Ammon's horn (tissue), 1 donor: ENCODE measurements at regions not wholly inside any gene's neighbourhood (a gene's known extent, or its start where the extent isn't known, plus 50 kb on each side); places are given as distances from the start of the nearest gene placed in this dataset.

Source experiments
- DNase-seq: peaks from one replicate; pipeline ENCODE4 v3.0.0-alpha.2; 2016; ENCODE audit warnings: low spot score

DNA sequence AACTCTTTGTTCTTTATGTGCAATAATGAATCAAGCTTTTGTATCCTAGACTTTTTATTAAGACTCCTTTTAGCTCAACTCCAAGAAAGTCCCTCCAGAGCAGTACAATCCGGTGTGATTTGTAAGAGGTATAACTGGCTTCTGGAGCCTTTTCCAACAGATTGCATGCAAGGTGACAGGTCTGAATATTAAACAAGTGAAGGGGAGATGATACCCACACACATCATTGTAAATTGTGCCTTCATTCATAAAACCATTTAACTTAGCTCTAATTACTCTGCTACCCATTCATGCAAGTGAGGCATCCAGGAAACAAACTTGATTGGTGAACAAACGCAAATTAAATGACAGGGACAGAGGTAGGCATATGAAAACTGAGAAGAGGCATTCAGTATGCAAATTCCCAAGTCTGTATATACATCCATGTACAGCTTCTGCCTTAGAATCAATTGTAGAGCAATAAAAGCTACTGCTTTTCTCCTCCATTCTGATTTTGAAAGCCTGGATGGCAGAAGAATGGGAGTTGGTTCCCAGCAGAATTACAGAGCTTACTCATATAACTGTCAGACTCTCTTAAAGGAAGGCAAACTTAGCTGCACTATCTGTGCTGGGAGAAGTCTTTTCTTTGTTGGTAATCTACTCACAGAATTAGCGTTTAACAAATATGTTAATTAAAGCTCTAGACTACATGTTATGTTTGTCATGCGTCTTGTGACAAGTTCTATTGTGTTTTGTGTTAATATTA lies 261.0 kb upstream of the CDH6 start:
- DNase-seq, result no peak

DNA sequence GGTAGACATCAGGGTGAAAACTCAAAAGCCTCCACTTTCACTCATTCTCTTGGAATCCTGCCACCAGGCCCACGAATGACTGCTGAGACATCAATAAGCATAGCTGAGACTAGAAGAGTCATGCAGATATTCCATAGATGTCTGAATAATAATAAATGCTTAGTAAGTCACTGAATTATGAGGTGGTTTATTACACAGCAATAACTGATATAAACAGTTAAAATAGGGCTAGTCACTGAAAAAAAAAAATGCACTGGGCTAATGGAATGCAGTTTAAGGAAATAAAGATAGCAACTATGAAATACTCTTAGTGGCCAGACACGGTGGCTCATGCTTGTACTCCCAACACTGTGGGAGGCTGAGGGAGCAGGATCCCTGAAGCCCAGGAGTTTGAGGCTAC lies 262.8 kb upstream of the CDH6 start:
- no peak for DNase-seq

DNA sequence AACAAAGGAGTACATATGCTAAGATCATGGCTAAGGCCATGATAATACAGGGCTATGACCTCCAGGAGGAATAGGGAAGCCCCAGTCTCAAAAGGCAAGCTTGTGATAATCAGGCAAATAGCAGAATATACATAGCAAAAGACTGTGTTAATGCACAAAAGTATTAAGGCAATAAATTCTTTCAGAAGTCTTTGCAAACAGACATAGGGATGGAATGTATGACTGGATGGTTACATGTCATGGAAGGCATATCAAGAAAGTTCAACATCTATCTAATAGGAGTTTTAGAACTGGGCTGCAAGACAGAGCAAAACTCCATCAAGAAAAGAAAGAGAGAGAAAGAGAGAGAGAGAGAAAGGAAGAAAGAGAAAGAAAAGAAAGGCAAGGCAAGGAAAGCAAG lies 264.5 kb upstream of the CDH6 start:
- DNase-seq, result no peak

DNA sequence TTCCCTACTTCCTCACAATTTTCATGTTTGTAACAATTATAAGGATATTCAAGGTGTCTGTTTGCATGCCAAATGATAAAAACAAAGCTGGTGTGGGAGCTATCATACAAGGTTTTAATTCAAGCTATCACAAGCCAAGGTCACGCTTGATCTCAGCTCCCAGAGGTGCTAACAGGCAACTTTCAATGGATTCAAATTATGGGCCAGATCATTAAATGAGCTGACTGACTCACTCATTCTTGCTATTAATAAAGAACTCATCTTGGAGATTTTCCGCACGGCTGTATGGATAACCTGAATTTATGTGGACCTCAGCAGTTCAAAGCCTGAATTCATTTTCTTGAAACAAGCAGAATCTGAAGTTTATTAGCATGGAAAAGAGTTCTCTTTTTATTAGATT lies 267.3 kb upstream of the CDH6 start:
- DNase-seq, result no peak

DNA sequence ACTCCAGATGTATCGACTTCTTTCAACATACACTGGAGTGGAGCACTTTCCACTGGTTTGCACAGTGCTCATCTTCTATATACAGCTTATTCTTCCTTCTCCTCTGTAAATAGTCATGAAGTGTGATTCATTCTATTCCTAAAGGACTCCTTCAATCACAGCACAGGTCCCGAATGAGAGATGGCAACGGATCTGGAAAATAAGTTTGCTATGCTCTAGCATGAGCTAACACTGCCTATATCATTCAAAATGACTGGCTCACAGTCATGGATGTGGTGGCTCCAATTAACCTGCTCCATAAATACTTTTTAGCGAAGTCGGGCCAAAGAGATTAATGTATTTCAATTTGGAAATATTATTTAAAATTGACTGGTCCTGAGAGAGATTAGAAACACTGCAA lies 272.1 kb upstream of the CDH6 start:
- no peak for DNase-seq

DNA sequence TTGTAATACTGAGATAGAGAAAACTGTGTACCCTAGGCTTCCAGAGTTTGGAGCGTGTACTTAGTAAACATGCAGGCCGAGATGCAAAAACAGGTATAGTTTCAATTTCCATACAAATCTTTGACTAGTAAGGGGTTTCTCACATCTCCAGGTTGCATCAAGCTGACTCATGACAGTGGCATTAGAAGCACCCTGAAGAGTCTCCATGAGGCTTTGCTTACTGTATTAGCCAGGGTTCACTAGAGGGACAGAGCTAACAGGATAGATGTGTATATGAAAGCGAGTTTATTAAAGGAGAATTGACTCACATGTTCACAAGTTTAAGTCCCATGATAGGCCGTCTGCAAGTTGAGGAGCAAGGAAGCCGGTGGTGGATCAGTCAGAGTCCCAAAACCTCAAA lies 275.3 kb upstream of the CDH6 start:
- DNase-seq, result no peak

DNA sequence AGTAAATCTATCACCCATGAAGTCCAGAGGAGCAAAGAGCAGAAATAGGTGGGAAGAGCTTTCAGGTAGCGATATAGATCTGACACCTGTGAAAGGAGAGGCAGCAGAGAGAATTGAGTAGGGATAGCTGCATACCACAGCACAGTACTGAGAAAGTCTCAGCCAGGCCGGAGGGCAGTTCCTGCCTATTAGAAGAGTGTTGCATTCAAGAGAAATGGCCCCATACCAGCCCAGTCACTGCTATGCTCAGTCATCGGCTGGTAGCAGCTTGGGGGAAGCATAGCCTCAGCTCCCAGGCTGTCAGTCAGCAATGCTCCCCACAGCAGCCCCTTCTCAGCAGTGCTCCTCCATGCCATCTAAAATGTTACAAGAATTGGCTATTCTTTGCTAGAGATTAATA lies 285.1 kb upstream of the CDH6 start:
- DNase-seq, result no peak

DNA sequence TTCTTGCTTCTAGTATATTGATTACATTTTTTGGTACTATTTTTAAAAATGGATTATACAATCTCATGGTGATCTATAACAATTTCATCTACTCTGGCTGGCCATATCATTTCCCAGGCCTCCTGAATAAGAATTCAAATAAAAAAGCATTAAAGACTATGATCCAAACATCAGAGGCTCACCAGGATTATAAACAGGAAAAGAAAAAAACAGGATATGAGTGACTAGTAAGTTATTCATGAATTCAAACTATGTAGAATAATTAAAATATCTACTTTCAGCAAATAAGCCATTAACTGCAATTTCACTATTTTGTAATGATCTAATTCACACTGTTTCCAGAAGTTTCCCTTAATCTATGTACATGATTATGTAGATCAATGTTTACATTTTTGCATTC lies 293.1 kb upstream of the CDH6 start:
- DNase-seq, result no peak

DNA sequence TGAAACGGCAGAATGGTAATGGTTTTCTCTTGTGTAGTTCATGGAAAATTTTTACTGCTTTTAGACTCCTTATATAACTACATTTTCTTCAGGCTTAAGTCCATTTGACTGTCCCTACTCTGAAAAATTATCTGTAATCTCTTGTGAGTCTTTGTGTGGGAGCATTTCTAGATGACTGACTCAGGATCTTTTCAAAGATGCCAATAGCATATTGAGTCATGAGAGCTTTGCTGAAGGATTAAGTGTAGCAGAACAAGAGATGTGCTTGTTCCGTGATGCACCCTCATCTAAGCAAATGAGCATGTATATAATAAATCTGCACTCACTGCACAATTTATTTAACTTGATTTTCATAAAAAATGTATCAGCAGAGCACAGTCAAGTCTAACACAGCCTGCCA lies 298.7 kb upstream of the CDH6 start:
- DNase-seq, result peak; percentile 2

DNA sequence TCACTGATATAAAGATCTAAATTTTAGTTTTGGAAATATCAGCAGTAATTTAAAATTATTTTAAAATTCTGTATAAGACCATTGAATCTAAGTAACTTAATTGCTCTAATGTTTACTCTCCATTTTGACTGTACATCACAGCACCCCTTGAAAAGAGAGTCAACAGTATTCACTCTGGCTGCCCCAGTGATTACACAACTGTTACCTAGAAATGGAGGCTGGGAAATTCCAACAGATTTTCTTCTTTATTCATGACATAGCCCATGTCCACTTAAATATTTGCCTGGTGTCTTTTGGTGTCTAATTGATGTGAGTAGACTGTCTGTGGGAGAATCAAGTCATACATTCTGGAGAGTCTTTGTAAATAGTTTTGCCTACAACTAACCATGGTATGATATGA lies 301.8 kb upstream of the CDH6 start:
- no peak for DNase-seq

DNA sequence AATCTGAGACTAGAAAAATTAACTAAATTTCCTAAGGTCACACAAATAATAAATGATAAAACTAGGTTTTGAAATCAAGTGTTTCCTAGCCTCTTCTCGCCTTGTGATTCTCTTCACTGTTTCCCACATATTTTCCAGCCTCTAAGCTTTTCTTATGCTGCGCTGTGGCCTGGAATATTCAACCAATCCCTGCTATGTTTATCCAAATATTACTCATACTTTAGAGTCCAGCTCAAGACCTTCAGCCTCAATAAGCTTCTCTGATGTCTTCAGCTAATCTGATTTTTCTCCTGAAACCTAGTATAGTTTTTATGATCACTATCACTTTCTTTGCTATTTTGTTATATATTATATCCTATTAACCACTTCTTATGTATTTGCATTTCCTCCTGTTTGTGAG lies 303.1 kb upstream of the CDH6 start:
- no peak for DNase-seq

DNA sequence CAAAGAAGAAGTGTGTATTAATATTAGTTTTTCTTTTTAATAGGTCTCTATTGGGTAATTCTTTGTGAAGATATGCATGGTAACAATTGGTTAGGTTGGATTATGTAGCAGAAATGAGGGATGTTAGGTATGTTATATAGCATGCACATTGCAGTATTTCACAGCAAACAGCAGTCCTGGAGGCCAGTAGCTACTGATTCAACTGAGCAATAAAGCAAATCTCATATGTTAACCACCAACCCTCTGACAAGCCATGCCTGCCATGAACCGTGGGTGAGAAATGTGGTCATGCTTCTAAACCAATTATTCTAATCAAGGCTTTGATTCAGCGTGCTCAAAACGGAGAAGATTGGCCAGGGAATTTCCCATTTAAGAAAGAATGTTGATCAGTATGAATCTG lies 313.0 kb upstream of the CDH6 start:
- no peak for DNase-seq

DNA sequence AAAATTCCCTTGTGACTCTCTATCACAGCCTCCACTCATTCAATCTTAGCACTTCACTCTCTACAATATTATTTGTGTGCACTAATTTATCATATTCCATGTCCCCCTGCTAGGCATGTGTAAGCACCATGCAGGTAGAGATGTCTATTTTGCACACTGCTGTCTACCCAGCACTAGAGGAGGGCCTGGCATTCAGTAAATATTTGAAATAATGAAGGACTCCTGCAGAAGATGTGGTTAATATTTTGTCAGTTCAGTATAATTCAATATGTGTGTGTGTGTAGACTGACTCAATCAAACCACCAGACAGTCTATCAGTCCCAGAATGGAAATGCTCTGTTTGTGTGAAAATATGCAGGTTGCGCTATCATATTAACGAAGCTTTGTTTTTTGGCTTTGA lies 313.6 kb upstream of the CDH6 start:
- no peak for DNase-seq

DNA sequence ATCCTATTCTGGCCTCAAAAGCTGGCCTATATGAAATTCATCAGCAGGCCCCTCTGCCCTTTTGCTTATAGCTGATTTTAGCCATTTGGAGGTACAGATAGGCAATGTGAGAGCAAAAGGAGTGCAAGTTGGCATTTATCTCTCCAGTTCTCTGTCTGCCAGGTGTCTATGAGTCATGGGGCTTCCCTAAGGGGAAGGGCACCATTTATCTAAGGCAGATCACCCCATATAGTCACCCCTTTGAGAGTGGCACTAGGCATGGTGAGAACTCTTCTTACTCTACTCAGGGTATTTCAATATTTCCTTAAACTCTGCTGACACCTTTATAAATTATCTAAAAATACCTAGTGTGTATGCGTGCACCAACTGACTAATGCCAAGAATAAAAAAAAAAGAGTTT lies 314.7 kb upstream of the CDH6 start:
- DNase-seq, result no peak

DNA sequence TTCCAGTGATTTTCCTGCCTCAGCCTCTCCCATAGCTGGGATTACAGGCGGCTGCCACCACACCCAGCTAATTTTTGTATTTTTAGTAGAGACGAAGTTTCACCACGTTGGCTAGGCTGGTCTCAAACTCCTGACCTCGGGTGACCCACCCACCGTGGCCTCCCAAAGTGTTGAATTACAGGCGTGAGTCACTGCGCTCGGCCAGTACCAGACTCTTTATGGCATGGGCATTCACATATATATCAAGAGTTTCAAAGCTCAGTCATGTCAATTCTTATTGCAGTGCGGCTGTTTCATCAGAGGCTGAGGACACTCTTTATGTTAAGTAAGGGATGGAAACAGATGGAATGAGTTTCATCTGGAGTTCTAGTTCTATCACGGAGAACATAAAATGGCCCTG lies 315.2 kb upstream of the CDH6 start:
- DNase-seq, result no peak

DNA sequence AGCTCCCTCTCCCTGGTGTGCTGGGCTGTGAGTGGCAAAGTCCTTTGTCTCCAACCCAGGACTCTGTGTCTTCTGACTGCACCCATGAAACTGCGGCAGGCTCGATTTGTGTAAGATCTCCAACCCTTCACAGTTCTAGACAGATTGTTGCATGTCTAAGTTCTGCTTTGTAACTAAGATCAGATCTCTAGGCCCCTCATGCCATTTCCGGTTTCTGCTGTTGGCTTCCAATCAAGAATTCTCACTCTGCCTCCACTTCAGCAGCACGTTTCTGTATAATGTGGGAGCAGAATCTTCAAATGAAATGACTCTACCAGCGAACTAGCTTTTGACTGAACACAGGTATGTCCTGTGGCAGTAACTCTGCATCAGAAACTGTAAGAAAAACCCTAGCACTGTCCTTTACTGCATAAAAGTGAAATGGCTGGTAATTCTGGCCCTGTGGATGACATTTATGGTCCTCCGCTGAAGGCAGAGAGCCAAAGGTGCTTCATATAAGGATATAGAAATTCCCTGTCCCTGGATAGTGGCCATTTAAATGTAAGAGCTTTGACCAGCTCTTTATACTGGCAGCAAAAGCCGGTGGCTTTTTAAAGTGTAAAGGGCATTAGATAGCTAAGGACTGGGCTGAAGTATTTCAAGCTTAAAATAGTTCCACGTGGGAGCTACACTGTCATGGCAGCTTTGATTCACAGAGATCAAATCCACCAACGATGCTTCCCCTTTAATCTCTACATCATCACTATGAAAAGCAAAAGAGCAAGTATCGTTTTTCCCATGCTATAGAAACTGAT lies 319.0 kb upstream of the CDH6 start:
- no peak for DNase-seq

DNA sequence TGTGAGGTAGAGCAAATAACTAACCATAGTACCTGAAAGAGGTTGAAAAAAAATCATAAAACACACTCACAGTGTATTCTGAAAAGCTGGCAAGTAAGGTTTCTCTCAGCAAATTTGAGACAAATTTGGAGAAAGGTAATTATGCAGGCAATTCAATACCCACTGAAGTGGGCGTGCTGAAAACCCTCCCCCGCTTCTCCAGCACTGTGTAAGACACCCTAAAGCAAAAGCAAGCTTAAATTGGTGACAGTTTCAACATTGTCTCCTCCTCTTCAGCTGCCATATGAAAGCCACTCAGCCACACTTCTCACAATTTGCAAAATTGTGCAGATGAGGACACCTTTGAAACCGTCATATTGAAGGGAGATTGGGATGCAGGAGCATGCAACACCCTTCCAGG lies 322.3 kb upstream of the CDH6 start:
- no peak for DNase-seq

DNA sequence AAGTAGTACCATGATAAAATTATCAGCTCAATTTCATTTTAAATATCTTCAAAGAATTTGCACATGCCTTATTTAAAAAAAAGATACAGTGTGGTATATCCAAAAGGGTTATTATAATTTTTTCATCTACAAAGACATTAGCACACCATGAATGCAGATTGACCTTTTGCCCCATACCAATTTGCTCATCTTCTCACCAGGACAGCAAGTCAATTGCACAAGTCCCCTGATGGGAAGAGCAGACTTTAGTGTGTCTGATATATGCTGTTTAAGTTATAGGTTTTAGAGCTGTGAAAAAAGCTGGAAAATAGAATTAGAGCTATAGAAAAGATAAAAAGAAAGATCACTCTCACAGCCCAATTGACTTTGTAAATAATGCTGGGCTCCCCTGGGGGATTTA lies 325.8 kb upstream of the CDH6 start:
- no peak for DNase-seq

DNA sequence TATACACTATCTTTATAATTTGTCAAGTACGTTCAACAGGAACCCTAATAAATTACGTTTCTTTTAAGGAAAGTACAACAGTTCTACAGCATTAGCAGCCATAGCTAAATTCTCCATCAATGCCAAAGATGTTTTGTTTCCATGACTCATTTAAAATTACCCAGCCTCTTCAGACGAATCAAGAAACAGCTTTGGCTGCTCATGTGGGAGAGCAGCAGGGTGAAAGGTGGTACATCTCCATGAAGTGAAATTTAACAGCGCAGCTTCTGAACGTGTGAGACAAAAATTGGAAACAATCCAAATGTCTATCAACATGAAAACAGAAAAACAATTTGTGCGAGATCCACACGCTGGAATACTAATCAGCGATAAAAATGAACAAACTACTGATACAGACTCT lies 327.3 kb upstream of the CDH6 start:
- DNase-seq, result no peak

DNA sequence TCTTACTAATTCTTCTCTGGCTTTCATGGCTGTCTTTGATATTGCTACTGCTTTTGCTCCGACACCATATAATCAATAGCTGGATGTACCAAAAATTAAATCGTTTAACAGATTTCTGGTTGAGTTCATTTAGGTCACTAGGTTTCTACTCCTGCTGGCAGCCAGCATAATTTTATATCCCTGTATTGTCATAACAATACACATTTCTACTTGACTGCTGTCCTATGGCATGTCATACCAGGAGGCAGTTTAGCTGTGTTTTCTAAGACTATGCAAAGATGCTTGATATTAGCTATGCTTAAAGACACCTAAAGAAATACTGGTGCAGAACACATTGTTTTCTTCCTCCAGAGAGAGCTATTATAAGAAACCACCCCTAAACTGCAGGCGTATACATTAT lies 337.2 kb upstream of the CDH6 start:
- no peak for DNase-seq

DNA sequence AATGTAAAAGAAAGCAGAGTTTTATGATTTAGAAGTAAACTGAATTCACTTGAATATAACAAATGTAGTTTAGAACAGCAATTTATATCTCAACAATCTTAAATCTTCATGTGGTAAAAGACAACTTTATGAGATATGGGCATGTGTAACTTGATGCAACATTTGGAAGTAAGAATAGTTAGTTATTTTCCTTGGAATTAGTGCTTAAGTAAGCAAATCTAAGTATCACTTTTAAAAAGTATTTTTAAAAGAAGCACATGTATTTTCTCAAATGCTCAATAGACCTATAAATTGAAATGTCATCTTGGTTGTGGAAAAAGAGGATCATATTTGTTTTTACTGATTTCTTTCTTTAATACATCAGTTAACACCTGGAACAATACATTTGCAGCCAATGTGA lies 340.3 kb upstream of the CDH6 start:
- DNase-seq, result no peak

DNA sequence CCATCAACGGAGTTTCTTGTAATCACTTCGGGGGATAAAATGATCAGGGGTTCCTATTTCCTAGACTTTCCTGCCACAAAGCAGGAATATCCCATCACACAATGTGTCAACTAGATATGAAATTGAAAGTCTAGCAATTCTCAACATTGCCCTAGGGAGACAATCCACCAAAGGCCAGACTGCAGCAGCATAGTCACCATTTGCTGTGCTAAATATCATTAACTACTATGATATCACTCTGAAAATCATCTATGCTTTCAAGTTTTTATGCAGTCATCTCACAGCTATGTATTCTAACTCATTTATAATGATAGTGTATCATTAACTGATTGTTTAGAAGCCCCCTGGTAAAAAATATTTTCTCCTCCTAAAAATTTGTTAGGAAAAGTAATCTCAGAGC lies 342.6 kb upstream of the CDH6 start:
- DNase-seq, result no peak

DNA sequence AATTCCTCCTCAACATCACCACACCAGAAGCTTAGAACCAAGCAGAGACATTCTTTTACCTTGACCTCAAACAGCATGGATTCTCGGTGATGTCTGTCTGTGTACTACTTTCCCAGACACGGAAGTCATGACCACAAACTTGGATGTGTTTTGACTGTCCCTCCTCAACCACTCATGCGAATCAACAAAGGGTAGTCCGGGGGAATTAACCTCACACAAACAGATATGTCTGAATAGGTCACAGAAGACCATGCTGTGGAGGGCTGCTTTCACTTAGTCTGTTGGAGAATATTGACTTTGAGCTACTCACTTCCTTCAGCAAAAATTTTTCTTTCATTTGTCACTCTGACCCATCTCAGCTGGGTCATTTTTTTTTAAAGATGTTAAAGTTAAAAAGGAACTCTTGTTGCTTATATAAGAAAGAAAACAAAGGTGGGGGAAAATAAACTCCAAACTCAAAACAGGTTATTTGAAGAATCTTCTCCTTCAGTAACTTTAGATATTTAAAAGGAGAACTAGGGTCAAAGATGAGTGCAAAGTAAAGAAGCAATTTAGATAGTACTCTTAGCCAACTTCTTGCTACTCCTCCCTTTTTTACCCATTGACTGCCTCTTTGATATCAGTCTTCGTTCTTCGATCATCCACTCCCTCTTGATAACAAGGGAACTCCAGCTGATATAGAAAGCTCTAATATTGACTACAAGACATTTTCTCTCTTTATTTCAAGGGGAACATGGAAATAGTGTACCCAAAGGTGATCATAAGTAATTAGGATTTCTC lies 343.4 kb upstream of the CDH6 start:
- no peak for DNase-seq
